NCI-H526 treated with DMSO at 0.1 percent for 48 hours (cell line): ENCODE measurements at regions not wholly inside any gene's neighbourhood (a gene's known extent, or its start where the extent isn't known, plus 50 kb on each side); places are given as distances from the start of the nearest gene placed in this dataset.
"Not testable (repeated sequence)": the region's sequence is repeated elsewhere in the genome, so short reads cannot be mapped to it uniquely, and the experiment has no call there.

Experiments used
- DNase-seq: peaks from one replicate; lab custom pipeline; 2025; lab: John Stamatoyannopoulos, UW

GRCh38 chr2:61774351-61774750, 79.5 kb downstream of the FAM161A start:
- DNase-seq: no peak

GRCh38 chr2:61771904-61772845, 81.7 kb downstream of the FAM161A start:
- no peak for DNase-seq

- DNase-seq: no peak
Observed at GRCh38 chr2:61770746-61771145, 83.1 kb downstream of the FAM161A start.

GRCh38 chr2:61770298-61770697, 83.6 kb downstream of the FAM161A start:
- DNase-seq: no peak

GRCh38 chr2:61769093-61769675, 84.7 kb downstream of the FAM161A start:
- DNase-seq: no peak

- peak; percentile 92 for DNase-seq
Observed at GRCh38 chr2:61764035-61764800, 89.6 kb downstream of the FAM161A start.

GRCh38 chr2:61763605-61764034, 90.2 kb downstream of the FAM161A start:
- no peak for DNase-seq

GRCh38 chr2:61762292-61762691, 91.6 kb downstream of the FAM161A start:
- peak; percentile 41 for DNase-seq

GRCh38 chr2:61759718-61760117, 94.1 kb downstream of the FAM161A start:
- no peak for DNase-seq

GRCh38 chr2:61759005-61759404, 94.9 kb downstream of the FAM161A start:
- no peak for DNase-seq

- DNase-seq: no peak
Observed at GRCh38 chr2:61758159-61758558, 95.7 kb downstream of the FAM161A start.

- DNase-seq: no peak
Observed at GRCh38 chr2:61753512-61753911, 100.3 kb downstream of the FAM161A start.

- no peak for DNase-seq
Observed at GRCh38 chr2:61750624-61751023, 103.2 kb downstream of the FAM161A start.

- DNase-seq: no peak
Observed at GRCh38 chr2:61742955-61743354, 110.9 kb downstream of the FAM161A start.

- DNase-seq: no peak
Observed at GRCh38 chr2:61737841-61738240, 116.0 kb downstream of the FAM161A start.

GRCh38 chr2:61736953-61737352, 116.9 kb downstream of the FAM161A start:
- DNase-seq: no peak

GRCh38 chr2:61733563-61733962, 120.3 kb downstream of the FAM161A start:
- no peak for DNase-seq

GRCh38 chr2:61732787-61733186, 121.1 kb downstream of the FAM161A start:
- no peak for DNase-seq

GRCh38 chr2:61727746-61728145, 126.1 kb downstream of the FAM161A start:
- no peak for DNase-seq

- DNase-seq: no peak
Observed at GRCh38 chr2:61726456-61727209, 127.2 kb downstream of the FAM161A start.

- DNase-seq: not testable (repeated sequence)
Observed at GRCh38 chr2:61723364-61723763, 130.5 kb downstream of the FAM161A start.

- no peak for DNase-seq
Observed at GRCh38 chr2:61722800-61723199, 131.1 kb downstream of the FAM161A start.
